Esophagus muscularis mucosa (tissue), 4 donors: ENCODE measurements at regions not wholly inside any gene's neighbourhood (a gene's known extent, or its start where the extent isn't known, plus 50 kb on each side); places are given as distances from the start of the nearest gene placed in this dataset.
"Not testable (repeated sequence)": the region's sequence is repeated elsewhere in the genome, so short reads cannot be mapped to it uniquely, and the experiment has no call there.

Experiments
- EP300 ChIP-seq: sonication (generic); formaldehyde crosslinking; IDR thresholded peaks from one replicate; pipeline ENCODE4 v1.6.1; 2017; ENCODE audit warnings: antibody characterized with exemption
- POLR2A ChIP-seq: fragments of 450-650 bp; IDR thresholded peaks from one replicate; pipeline ENCODE4 v1.6.1; 2017; ENCODE audit warnings: antibody characterized with exemption, moderate library complexity, mild to moderate bottlenecking, low read depth
- POLR2AphosphoS5 ChIP-seq, 2 donors: sonication (generic); formaldehyde crosslinking; IDR thresholded peaks; one replicate each; pipeline ENCODE4 v1.6.1; 2017; ENCODE audit warnings: antibody characterized with exemption in 2 of 2
- TF ChIP-seq, protein P1 (sequence below), 3 experiments: fragments of 200-600 bp in 2 of 3; fragments of 450-650 bp in 1 of 3; sonication (generic) in 2 of 3; IDR thresholded peaks; one replicate each; pipeline ENCODE4 v1.5.1; 2017 to 2019; ENCODE audit warnings: antibody characterized with exemption in 3 of 3, mild to moderate bottlenecking in 2 of 3, moderate library complexity in 1 of 3

DNA sequence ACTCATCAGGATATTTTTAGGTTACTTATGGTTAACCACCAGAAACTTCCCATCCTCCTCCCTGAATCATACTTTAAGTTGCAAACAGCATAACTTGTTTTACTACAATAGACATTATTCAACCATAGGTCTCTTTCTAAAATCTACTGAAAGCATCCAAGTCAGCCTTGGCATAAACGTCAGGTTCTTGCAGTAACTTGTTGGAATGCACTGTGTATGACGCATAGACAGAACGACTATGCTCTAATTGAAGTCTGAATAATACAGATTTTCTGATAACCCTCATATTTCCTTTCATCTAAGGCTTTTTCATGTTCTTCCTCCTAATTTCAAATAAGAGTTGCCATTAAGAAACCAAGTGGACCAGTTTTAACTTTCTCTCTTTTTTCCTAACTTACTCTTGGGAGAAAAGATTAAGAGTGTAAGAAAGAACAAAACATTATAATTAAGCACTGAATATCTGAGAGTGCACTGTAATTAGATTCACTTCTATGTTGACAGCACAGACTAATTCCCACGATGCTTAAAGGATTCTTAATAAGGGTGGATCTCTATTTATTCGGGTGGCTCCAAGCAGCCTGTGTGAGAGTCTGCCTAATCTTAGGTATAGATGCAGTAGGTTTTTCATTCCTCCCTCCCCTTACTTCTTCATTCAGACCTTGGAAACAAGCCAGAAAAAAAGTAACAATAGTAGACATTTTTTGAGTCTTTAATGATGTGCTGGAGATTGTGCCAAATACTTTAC lies 1100.1 kb downstream of the EPHA3 start:
- TF ChIP-seq POLR2AphosphoS5 (IDR thresholded peaks at IDR 0.05); POLR2A; EP300: not testable (repeated sequence)
- TF ChIP-seq, protein P1, sequence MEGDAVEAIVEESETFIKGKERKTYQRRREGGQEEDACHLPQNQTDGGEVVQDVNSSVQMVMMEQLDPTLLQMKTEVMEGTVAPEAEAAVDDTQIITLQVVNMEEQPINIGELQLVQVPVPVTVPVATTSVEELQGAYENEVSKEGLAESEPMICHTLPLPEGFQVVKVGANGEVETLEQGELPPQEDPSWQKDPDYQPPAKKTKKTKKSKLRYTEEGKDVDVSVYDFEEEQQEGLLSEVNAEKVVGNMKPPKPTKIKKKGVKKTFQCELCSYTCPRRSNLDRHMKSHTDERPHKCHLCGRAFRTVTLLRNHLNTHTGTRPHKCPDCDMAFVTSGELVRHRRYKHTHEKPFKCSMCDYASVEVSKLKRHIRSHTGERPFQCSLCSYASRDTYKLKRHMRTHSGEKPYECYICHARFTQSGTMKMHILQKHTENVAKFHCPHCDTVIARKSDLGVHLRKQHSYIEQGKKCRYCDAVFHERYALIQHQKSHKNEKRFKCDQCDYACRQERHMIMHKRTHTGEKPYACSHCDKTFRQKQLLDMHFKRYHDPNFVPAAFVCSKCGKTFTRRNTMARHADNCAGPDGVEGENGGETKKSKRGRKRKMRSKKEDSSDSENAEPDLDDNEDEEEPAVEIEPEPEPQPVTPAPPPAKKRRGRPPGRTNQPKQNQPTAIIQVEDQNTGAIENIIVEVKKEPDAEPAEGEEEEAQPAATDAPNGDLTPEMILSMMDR (IDR thresholded peaks at IDR 0.05), result not testable (repeated sequence)
